GM19025 (cell line): ENCODE measurements at regions not wholly inside any gene's neighbourhood (a gene's known extent, or its start where the extent isn't known, plus 50 kb on each side); places are given as distances from the start of the nearest gene placed in this dataset.
"Not testable (repeated sequence)": the region's sequence is repeated elsewhere in the genome, so short reads cannot be mapped to it uniquely, and the experiment has no call there.

ENCODE experiments used
- ATAC-seq: cut with Tn5 transposase; IDR thresholded peaks from one replicate; pipeline ENCODE4 v1.9.1; 2021; ENCODE audit warnings: mild to moderate bottlenecking, low read depth, moderate library complexity; ENCODE audit not compliant: unreplicated experiment

GRCh38 chr9:26132746-26133312 lies 454.6 kb upstream of the TUSC1 start:
- ATAC-seq: no peak

GRCh38 chr9:26131886-26132285 lies 453.6 kb upstream of the TUSC1 start:
- no peak for ATAC-seq

- ATAC-seq: no peak
Measured at GRCh38 chr9:26129217-26129616, 451.0 kb upstream of the TUSC1 start.

GRCh38 chr9:26125693-26126092 lies 447.4 kb upstream of the TUSC1 start:
- no peak for ATAC-seq

GRCh38 chr9:26116085-26116484 lies 437.8 kb upstream of the TUSC1 start:
- not testable (repeated sequence) for ATAC-seq

- no peak for ATAC-seq
Measured at GRCh38 chr9:26112724-26113123, 434.5 kb upstream of the TUSC1 start.

GRCh38 chr9:26086396-26086795 lies 408.2 kb upstream of the TUSC1 start:
- no peak for ATAC-seq

GRCh38 chr9:26081847-26082246 lies 403.6 kb upstream of the TUSC1 start:
- no peak for ATAC-seq

- no peak for ATAC-seq
Measured at GRCh38 chr9:26078706-26079105, 400.5 kb upstream of the TUSC1 start.

- ATAC-seq: no peak
Measured at GRCh38 chr9:26077860-26078259, 399.6 kb upstream of the TUSC1 start.

- ATAC-seq: no peak
Measured at GRCh38 chr9:26067608-26068007, 389.4 kb upstream of the TUSC1 start.

- no peak for ATAC-seq
Measured at GRCh38 chr9:26066237-26066636, 388.0 kb upstream of the TUSC1 start.

- ATAC-seq: no peak
Measured at GRCh38 chr9:26061948-26062575, 383.8 kb upstream of the TUSC1 start.

GRCh38 chr9:26058111-26058895 lies 380.1 kb upstream of the TUSC1 start:
- no peak for ATAC-seq

GRCh38 chr9:26057050-26057449 lies 378.8 kb upstream of the TUSC1 start:
- no peak for ATAC-seq

GRCh38 chr9:26054600-26055520 lies 376.6 kb upstream of the TUSC1 start:
- ATAC-seq: no peak

- no peak for ATAC-seq
Measured at GRCh38 chr9:26053954-26054353, 375.7 kb upstream of the TUSC1 start.

- ATAC-seq: no peak
Measured at GRCh38 chr9:26043431-26043830, 365.2 kb upstream of the TUSC1 start.

GRCh38 chr9:26034786-26035185 lies 356.5 kb upstream of the TUSC1 start:
- no peak for ATAC-seq

- ATAC-seq: no peak
Measured at GRCh38 chr9:26033336-26033735, 355.1 kb upstream of the TUSC1 start.
